ENCODE measurements at regions not wholly inside any gene's neighbourhood (a gene's known extent, or its start where the extent isn't known, plus 50 kb on each side); places are given as distances from the start of the nearest gene placed in this dataset.

GRCh38 chr9:86641970-86642369, 287.8 kb upstream of the TUT7 start:
- H3K36me3 ChIP-seq (ENCODE audit: control insufficient read depth, insufficient read depth, low read length): no peaks in the 10 kb centered on the region
- no peaks in the 10 kb centered on the region for H4K20me1 ChIP-seq (replicated peaks; ENCODE audit: control insufficient read depth, insufficient read depth, low read length)
- no peak overlapping the region for H3K4me3 ChIP-seq
- TF ChIP-seq ATF2 (CRISPR knock-in tag; IDR thresholded peaks at IDR 0.05) (no peak), MAFG (tag; conservative IDR thresholded peaks at IDR 0.05) (no peak), SMARCB1 (IDR thresholded peaks at IDR 0.05; ENCODE audit: insufficient read length, low read depth) (no peak), SRSF9 (IDR thresholded peaks at IDR 0.05; ENCODE audit: borderline replicate concordance, low read depth, low read length) (no peak), ZNF316 (IDR thresholded peaks at IDR 0.05) (no peak), ATF7 (IDR thresholded peaks at IDR 0.05) (no peak)
- H3K9me3 ChIP-seq (replicated peaks; ENCODE audit: control insufficient read depth, insufficient read depth, low read depth, low read length): no peaks in the 10 kb centered on the region
- H3K79me2 ChIP-seq (ENCODE audit: control insufficient read depth, insufficient read depth, low read length): no peaks in the 10 kb centered on the region
- BruUV-seq (replicated peaks): no TSS peak
- DNase-seq (ENCODE audit: extremely low read depth in 1 of 4, low spot score in 3 of 4) (no peak), ATAC-seq (no peak), FAIRE-seq (no peak)
- ChIA-PET POLR2A (no interaction called here), CTCF (ENCODE audit: low intra/inter-chr PET ratio) (no interaction called here)
- no peak overlapping the region for H3K4me2 ChIP-seq (ENCODE audit: insufficient read depth, low read length)
- intact Hi-C loops (cut with micrococcal nuclease) (no loop called here), in situ Hi-C loops (cut with MboI) (no loop called here)
- H3K9me1 ChIP-seq (ENCODE audit: control insufficient read depth, insufficient read depth, low read length): no peaks in the 10 kb centered on the region
- no peaks in the 10 kb centered on the region; a peak in 1 of 5 replicates for H3K27me3 ChIP-seq (ENCODE audit: control insufficient read depth in 2 of 2, insufficient read depth in 2 of 2, low read length in 2 of 2)
- no peak overlapping the region for H2AFZ ChIP-seq (ENCODE audit: low read depth, low read length)
- no peak overlapping the region for H3K27ac ChIP-seq (ENCODE audit: extremely low read depth, low read depth, low read length)
- no peak overlapping the region for H3K9ac ChIP-seq (ENCODE audit: insufficient read depth in 1 of 2, low read depth in 2 of 2, low read length in 2 of 2)
- peaks cover 0 to 3% of the 10 kb centered on the region in 2 experiments; a peak in 3 of 5 replicates for H3K4me1 ChIP-seq (replicated peaks in 1 of 2; ENCODE audit: control insufficient read depth in 2 of 2, insufficient read depth in 2 of 2, low read length in 2 of 2)
- 0% methylated on average over 3 of the region's 3 CpGs for WGBS (ENCODE audit: insufficient coverage, low coverage, missing lambda C conversion rate)

Data from K562 (cell line).